GM18507 (cell line): ENCODE measurements at regions not wholly inside any gene's neighbourhood (a gene's known extent, or its start where the extent isn't known, plus 50 kb on each side); places are given as distances from the start of the nearest gene placed in this dataset.

Source experiments
- DNase-seq: peaks from one replicate; pipeline ENCODE4 v3.0.0; 2011; ENCODE audit warnings: low read depth; ENCODE audit not compliant: insufficient read length; ENCODE audit errors: extremely low spot score
- FAIRE-seq: peaks from 2 replicates; lab custom pipeline; 2011; peaks lifted over from hg19 to GRCh38; lab: Jason Lieb, UNC

- FAIRE-seq = no peak
Observed at GRCh38 chr16:48105976-48106375, 49.8 kb downstream of the ABCC12 start.

DNA sequence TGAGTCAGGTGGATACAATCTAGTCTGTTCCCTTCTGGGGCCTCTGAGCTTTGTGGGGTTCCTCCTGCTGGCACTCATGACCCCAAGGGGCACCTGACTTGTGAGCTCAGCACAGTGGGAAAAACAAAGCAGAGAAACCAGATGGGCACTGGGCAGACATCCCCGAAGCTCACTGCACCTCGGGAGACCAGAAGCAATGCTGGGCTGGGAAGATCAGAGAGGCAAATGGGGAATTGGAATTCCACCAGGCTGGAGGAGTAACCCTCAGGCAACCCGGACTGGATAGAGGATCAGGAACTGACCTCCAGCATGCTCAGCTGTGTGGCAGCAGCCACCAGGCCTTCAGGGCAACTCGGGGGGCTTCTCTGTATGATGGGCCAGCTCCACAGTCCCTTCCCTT is 50.3 kb downstream of the ABCC12 start:
- DNase-seq (no peak), FAIRE-seq (no peak)

More at GRCh38 chr16:48105976-48106375, 49.8 kb downstream of the ABCC12 start:
- no peak for DNase-seq

GRCh38 chr16:48103591-48103990 is 52.2 kb downstream of the ABCC12 start:
- DNase-seq = no peak

GRCh38 chr16:48102083-48103008 is 53.4 kb downstream of the ABCC12 start:
- DNase-seq (no peak), FAIRE-seq (no peak)

More at GRCh38 chr16:48103591-48103990, 52.2 kb downstream of the ABCC12 start:
- no peak for FAIRE-seq

- peak; percentile 38 for DNase-seq
- FAIRE-seq = peak; percentile 67
Observed at GRCh38 chr16:48101069-48101674, 54.6 kb downstream of the ABCC12 start.

DNA sequence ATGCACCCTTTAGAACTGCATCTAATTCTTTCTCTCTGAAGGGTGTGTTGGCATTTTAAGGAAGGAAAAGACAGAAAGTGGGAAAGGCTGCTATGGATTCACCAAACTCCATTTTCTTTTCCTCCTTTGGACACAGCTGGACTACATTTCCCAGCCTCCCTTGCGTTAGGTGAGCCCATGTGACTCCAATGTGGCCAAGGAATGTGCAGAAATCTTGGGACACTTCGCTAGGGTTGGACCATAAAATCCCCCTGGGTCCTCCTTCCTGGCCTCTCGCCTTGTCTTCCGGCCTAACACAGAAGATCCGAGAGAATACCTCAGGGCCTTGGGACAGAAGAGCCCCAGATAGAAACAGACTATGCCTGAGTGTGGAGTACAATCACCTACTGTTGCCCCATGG is 56.3 kb downstream of the ABCC12 start:
- DNase-seq (no peak), FAIRE-seq (no peak)

DNA sequence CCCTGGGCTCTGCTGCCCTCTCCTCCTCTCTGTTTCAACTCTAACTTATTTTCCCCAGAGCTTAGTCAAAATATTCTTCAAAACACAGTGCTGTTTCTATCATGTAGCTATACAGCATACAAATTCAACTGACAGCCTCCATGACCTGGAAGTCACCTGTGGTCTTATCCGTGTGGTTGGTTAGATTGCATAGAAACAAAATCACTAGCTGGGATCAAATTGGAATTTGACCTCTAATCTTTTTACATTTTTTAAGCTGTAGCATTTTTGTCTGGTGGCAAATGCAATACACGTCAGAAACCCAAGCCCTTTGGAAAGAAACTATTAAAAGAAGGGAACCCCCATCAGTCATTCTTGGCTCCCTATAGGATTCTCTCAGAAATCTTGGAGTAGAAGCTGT is 57.3 kb downstream of the ABCC12 start:
- DNase-seq (no peak), FAIRE-seq (no peak)

DNA sequence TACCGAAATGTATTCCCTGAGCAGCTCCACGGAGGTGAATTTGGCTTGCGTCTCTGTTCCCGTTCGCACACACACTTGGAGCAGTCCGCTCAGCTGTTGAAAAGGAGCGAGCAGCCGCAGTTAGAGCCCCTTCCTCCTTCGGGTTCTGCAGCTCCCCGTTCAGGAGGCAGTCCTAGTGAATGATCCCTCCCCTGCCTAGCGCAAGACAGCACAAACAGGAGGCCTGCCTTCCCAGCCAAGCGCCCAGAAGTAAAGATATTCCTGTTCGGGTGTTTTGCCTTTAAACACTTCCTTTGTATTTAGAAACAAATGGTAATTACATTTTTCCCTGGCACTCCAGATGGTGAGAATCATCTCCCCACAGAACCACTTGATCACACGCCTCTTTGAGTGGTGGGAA is 64.7 kb downstream of the ABCC12 start:
- DNase-seq = no peak

GRCh38 chr16:48089053-48089792 is 66.6 kb downstream of the ABCC12 start:
- DNase-seq (no peak), FAIRE-seq (no peak)

More for the DNA sequence above, 64.7 kb downstream of the ABCC12 start:
- FAIRE-seq = no peak

DNA sequence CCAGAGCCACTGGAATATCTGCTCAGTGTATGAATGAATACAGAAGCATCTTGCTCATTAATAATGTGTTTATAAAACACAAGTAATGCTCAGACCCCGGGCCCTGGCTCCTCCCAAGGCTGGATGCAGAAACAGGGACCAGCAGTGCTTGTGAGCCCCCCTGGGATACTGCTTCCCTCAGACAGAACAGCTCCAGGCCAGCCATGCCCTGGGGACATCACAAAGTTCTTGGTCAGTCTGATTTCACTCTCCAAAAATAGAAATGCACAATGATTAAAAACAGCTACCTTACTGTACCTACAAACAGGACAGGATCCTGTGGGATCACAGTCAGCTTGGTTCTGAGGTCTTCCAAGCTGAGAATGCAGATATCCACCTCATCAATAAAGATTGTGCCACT is 68.2 kb downstream of the ABCC12 start:
- no peak for FAIRE-seq

GRCh38 chr16:48086422-48086821 is 69.4 kb downstream of the ABCC12 start:
- DNase-seq = no peak
- FAIRE-seq = no peak

More for the DNA sequence above, 68.2 kb downstream of the ABCC12 start:
- DNase-seq = no peak

- FAIRE-seq (no peak), DNase-seq (no peak)
Observed at GRCh38 chr16:48085729-48086128, 70.1 kb downstream of the ABCC12 start.

GRCh38 chr16:48084826-48085225 is 71.0 kb downstream of the ABCC12 start:
- FAIRE-seq (no peak), DNase-seq (no peak)

- FAIRE-seq = no peak
- no peak for DNase-seq
Observed at GRCh38 chr16:48082516-48082915, 73.3 kb downstream of the ABCC12 start.

DNA sequence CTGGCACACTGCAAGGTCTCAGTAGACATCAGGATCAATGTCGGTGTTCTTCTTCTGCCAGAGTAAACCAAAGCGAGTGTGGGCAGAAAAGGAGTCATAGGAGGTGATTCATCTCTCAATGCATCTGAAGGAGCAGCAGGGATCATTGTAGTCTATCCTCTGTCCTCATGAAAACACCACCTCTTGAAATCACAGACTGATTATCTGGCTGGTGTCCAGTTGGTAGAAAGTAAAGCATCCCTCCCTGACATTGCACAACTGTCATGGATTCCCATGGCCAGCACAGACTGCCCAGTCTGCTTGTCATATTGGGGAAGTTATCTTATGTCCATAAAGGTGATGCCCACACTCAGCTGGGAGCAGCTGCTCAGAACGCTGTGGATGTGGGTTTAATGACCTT is 74.1 kb downstream of the ABCC12 start:
- no peak for DNase-seq
- no peak for FAIRE-seq

- FAIRE-seq (no peak), DNase-seq (no peak)
Observed at GRCh38 chr16:48076455-48077012, 79.3 kb downstream of the ABCC12 start.

- no peak for FAIRE-seq
- no peak for DNase-seq
Observed at GRCh38 chr16:48075398-48075797, 80.4 kb downstream of the ABCC12 start.

GRCh38 chr16:48067388-48067787 is 88.4 kb downstream of the ABCC12 start:
- DNase-seq (no peak), FAIRE-seq (no peak)

- DNase-seq (no peak), FAIRE-seq (no peak)
Observed at GRCh38 chr16:48064971-48065370, 90.8 kb downstream of the ABCC12 start.

GRCh38 chr16:48062681-48063080 is 93.1 kb downstream of the ABCC12 start:
- FAIRE-seq (no peak), DNase-seq (no peak)
